CD4-positive, alpha-beta T cell (primary cell): ENCODE measurements at regions not wholly inside any gene's neighbourhood (a gene's known extent, or its start where the extent isn't known, plus 50 kb on each side); places are given as distances from the start of the nearest gene placed in this dataset.

ENCODE experiments used
- ATAC-seq: fragments of 200-7000 bp; cut with Tn5 transposase; one replicate; pipeline ENCODE4 v1.10.0; 2022; ENCODE audit warnings: mild to moderate bottlenecking; ENCODE audit not compliant: poor library complexity
- CTCF ChIA-PET: fragments of 350-600 bp; sonication (Branson Sonifier 250); formaldehyde crosslinking; loops from one replicate; lab custom pipeline; 2021; ENCODE audit warnings: antibody characterized with exemption, inconsistent platforms; lab: Charles Lee
- POLR2A ChIA-PET: fragments of 350-600 bp; sonication (Branson Sonifier 250); formaldehyde crosslinking; loops from one replicate; lab custom pipeline; 2021; ENCODE audit warnings: antibody characterized with exemption, inconsistent platforms; lab: Charles Lee
- DNase-seq, 14 experiments: peaks; one replicate each; pipeline ENCODE4 v3.0.0-alpha.2; 2013 to 2020; ENCODE audit warnings: mixed read lengths in 2 of 14
- H3K27ac ChIP-seq, 2 donors: one replicate each; pipeline versions ENCODE4 v1.5.1 to v1.7.0; 2013; ENCODE audit warnings: low read length in 2 of 2, low read depth in 1 of 2, mild to moderate bottlenecking in 1 of 2
- H3K27me3 ChIP-seq, 2 experiments: 1 replicate in 1 of 2; 2 replicates in 1 of 2; pipeline versions ENCODE4 v1.6.1 to v1.7.0; 2013; ENCODE audit warnings: low read length in 2 of 2, control low read depth in 1 of 2, mild to moderate bottlenecking in 1 of 2, moderate library complexity in 1 of 2; ENCODE audit not compliant: insufficient read depth in 2 of 2, control insufficient read depth in 1 of 2
- H3K36me3 ChIP-seq: one replicate; pipeline ENCODE4 v1.6.1; 2013; ENCODE audit warnings: low read length, control low read depth; ENCODE audit not compliant: insufficient read depth
- H3K4me1 ChIP-seq: one replicate; pipeline ENCODE4 v1.6.1; 2013; ENCODE audit warnings: low read length, control low read depth; ENCODE audit not compliant: insufficient read depth
- H3K4me3 ChIP-seq: one replicate; pipeline ENCODE4 v1.5.1; 2013; ENCODE audit warnings: mild to moderate bottlenecking, low read length, moderate library complexity
- H3K9me3 ChIP-seq, 2 experiments: 1 replicate in 1 of 2; 2 replicates in 1 of 2; pipeline versions ENCODE4 v1.6.1 to v1.7.0; 2013; ENCODE audit warnings: low read length in 2 of 2, mild to moderate bottlenecking in 2 of 2, control low read depth in 1 of 2, moderate library complexity in 1 of 2; ENCODE audit not compliant: control insufficient read depth in 1 of 2, insufficient read depth in 1 of 2
- H3K27ac Mint-ChIP-seq: one replicate; pipeline ENCODE4 v1.8.0; 2020; ENCODE audit warnings: mixed read lengths
- H3K27me3 Mint-ChIP-seq: one replicate; pipeline ENCODE4 v1.8.0; 2021; ENCODE audit warnings: mixed read lengths
- H3K36me3 Mint-ChIP-seq: one replicate; pipeline ENCODE4 v1.8.0; 2021; ENCODE audit warnings: low read depth, mixed read lengths
- H3K4me1 Mint-ChIP-seq: one replicate; pipeline ENCODE4 v1.8.0; 2021; ENCODE audit warnings: low read depth, mixed read lengths
- H3K4me3 Mint-ChIP-seq: one replicate; pipeline ENCODE4 v1.8.0; 2020; ENCODE audit warnings: mild to moderate bottlenecking, mixed read lengths
- H3K9me3 Mint-ChIP-seq: one replicate; pipeline ENCODE4 v1.8.0; 2020; ENCODE audit warnings: mixed read lengths
- intact Hi-C, 2 experiments: fragments of 100-400 bp; cut with DNase I in 1 of 2; cut with micrococcal nuclease in 1 of 2; formaldehyde crosslinking; loops; one replicate each; pipeline versions ENCODE4 v1.15.1 to v1.9.0; 2023 to 2025; cut with DNase I, micrococcal nuclease
- TF ChIP-seq, protein P1 (sequence below): fragments of 200-600 bp; IDR thresholded peaks from one replicate; pipeline ENCODE4 v1.8.0; 2022; ENCODE audit warnings: antibody characterized with exemption, mild to moderate bottlenecking

DNA sequence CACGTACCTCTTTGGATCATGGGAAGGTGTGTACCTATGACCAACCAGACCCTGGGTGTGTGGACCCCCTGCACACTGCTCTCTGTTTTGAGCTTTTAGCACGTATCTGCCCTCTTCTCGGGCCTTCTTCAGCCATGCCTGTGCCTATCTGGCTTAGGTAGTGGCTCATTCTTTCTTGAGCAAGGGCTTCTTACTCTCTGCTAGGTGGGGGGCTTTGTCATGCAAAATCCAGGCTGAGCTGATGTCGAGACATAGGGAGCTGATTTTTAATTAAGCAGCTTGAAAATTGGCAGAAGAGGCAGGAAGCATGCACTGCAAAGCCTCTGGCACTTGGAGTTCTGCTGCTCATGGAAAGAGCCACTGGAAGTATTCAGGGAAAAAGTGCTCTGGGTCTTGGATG lies 181.6 kb upstream of the IRX6 start:
- no peaks in the 10 kb centered on the region for H3K9me3 Mint-ChIP-seq
- no peak overlapping the region for H3K27ac Mint-ChIP-seq
- ChIA-PET CTCF (no interaction called here), POLR2A (no interaction called here)
- H3K4me3 Mint-ChIP-seq, result no peak overlapping the region
- no peaks in the 10 kb centered on the region for H3K36me3 ChIP-seq
- no peaks in the 10 kb centered on the region for H3K4me1 ChIP-seq
- H3K27me3 Mint-ChIP-seq, result no peaks in the 10 kb centered on the region
- no peaks in the 10 kb centered on the region for H3K4me1 Mint-ChIP-seq
- TF ChIP-seq, protein P1, sequence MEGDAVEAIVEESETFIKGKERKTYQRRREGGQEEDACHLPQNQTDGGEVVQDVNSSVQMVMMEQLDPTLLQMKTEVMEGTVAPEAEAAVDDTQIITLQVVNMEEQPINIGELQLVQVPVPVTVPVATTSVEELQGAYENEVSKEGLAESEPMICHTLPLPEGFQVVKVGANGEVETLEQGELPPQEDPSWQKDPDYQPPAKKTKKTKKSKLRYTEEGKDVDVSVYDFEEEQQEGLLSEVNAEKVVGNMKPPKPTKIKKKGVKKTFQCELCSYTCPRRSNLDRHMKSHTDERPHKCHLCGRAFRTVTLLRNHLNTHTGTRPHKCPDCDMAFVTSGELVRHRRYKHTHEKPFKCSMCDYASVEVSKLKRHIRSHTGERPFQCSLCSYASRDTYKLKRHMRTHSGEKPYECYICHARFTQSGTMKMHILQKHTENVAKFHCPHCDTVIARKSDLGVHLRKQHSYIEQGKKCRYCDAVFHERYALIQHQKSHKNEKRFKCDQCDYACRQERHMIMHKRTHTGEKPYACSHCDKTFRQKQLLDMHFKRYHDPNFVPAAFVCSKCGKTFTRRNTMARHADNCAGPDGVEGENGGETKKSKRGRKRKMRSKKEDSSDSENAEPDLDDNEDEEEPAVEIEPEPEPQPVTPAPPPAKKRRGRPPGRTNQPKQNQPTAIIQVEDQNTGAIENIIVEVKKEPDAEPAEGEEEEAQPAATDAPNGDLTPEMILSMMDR, result no peak
- intact Hi-C loops, result no loop called here
- no peak overlapping the region for H3K27ac ChIP-seq
- no peaks in the 10 kb centered on the region for H3K27me3 ChIP-seq
- no peaks in the 10 kb centered on the region for H3K36me3 Mint-ChIP-seq
- no peak overlapping the region for H3K4me3 ChIP-seq
- ATAC-seq (no peak), DNase-seq (no peak)
- H3K9me3 ChIP-seq, result peaks cover 0 to 3% of the 10 kb centered on the region in 2 experiments

DNA sequence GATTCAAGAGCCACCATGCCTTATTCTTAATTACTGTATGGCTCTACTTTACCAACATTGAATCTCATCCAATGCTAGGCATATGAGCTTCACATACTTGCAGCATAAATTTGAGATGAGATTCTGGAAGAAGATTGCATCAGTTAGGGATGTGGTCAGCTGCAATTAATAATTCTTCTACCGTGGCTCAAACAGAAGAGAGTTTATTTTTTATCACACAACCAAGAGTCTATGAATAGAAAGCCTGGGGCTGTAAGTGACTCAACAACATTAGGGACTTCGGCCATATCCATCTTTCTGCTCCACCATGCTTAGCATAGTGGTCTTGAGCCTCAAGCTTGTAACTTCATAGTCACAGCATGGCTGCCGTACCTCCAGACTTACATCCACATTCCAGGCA lies 179.4 kb upstream of the IRX6 start:
- Mint-ChIP-seq H3K4me3 (no peak overlapping the region), H3K9me3 (no peaks in the 10 kb centered on the region), H3K27me3 (peaks cover 2% of the 10 kb centered on the region), H3K27ac (no peak overlapping the region), H3K4me1 (no peaks in the 10 kb centered on the region), H3K36me3 (no peaks in the 10 kb centered on the region)
- H3K27ac ChIP-seq, result no peak overlapping the region
- H3K9me3 ChIP-seq, result no peaks in the 10 kb centered on the region
- H3K36me3 ChIP-seq, result no peaks in the 10 kb centered on the region
- ChIA-PET CTCF (no interaction called here), POLR2A (no interaction called here)
- ATAC-seq (no peak), DNase-seq (no peak)
- intact Hi-C loops, result no loop called here
- H3K4me1 ChIP-seq, result no peaks in the 10 kb centered on the region
- no peaks in the 10 kb centered on the region for H3K27me3 ChIP-seq
- H3K4me3 ChIP-seq, result no peak overlapping the region
- TF ChIP-seq, protein P1, result no peak

GRCh38 chr16:55145771-55146603 lies 178.0 kb upstream of the IRX6 start:
- H3K9me3 ChIP-seq, result no peaks in the 10 kb centered on the region
- H3K27me3 Mint-ChIP-seq, result peaks cover 5% of the 10 kb centered on the region
- POLR2A ChIA-PET, result no interaction called here
- H3K27ac ChIP-seq, result no peak overlapping the region
- H3K4me1 ChIP-seq, result no peaks in the 10 kb centered on the region
- no peaks in the 10 kb centered on the region for H3K36me3 ChIP-seq
- no peak for DNase-seq
- no peak overlapping the region for H3K4me3 ChIP-seq
- H3K4me1 Mint-ChIP-seq, result no peaks in the 10 kb centered on the region
- H3K27ac Mint-ChIP-seq, result no peak overlapping the region
- no peak for ATAC-seq
- intact Hi-C loops, result no loop called here
- H3K27me3 ChIP-seq, result no peaks in the 10 kb centered on the region
- CTCF ChIA-PET, result no interaction called here
- no peak overlapping the region for H3K4me3 Mint-ChIP-seq
- H3K36me3 Mint-ChIP-seq, result no peaks in the 10 kb centered on the region
- TF ChIP-seq, protein P1, result no peak
- no peaks in the 10 kb centered on the region for H3K9me3 Mint-ChIP-seq
